ENCODE measurements at regions not wholly inside any gene's neighbourhood (a gene's known extent, or its start where the extent isn't known, plus 50 kb on each side); places are given as distances from the start of the nearest gene placed in this dataset.

GRCh38 chr2:204432196-204432595 is 113.1 kb upstream of the PARD3B start:
- TF ChIP-seq CTCF (IDR thresholded peaks at IDR 0.05), result no peak
- no peak for TF ChIP-seq POLR2A (IDR thresholded peaks at IDR 0.05)
- no peak for TF ChIP-seq POLR2AphosphoS5 (IDR thresholded peaks at IDR 0.05)

Measured in prostate gland (tissue), 2 donors.